SK-N-SH treated with all-trans-retinoic acid at 6 μM for 48 hours (cell line): ENCODE measurements at regions not wholly inside any gene's neighbourhood (a gene's known extent, or its start where the extent isn't known, plus 50 kb on each side); places are given as distances from the start of the nearest gene placed in this dataset.

ENCODE experiments used
- BACH2 ChIP-seq: fragments of 250-450 bp; sonication (Bioruptor Pico); IDR thresholded peaks from 2 replicates; pipeline ENCODE4 v1.9.0; 2021; ENCODE audit warnings: mild to moderate bottlenecking, borderline replicate concordance
- CSDC2 ChIP-seq: fragments of 250-450 bp; sonication (Bioruptor Pico); IDR thresholded peaks from 2 replicates; pipeline ENCODE4 v1.5.0; 2020; ENCODE audit warnings: mild to moderate bottlenecking, moderate library complexity
- ISL1 ChIP-seq: fragments of 250-450 bp; sonication (Bioruptor Pico); IDR thresholded peaks from 2 replicates; pipeline ENCODE4 v2.1.2; 2022; ENCODE audit warnings: mild to moderate bottlenecking, moderate library complexity
- ZFP3 ChIP-seq: fragments of 250-450 bp; sonication (Bioruptor Pico); IDR thresholded peaks from 2 replicates; pipeline ENCODE4 v1.5.0; 2020; ENCODE audit warnings: mild to moderate bottlenecking, moderate library complexity
- ZFP30 ChIP-seq: fragments of 450-650 bp; formaldehyde crosslinking; IDR thresholded peaks from 2 replicates; pipeline ENCODE4 v1.5.0; 2022; ENCODE audit warnings: mild to moderate bottlenecking, moderate library complexity
- ZNF565 ChIP-seq: fragments of 450-650 bp; formaldehyde crosslinking; conservative IDR thresholded peaks from 2 replicates; pipeline ENCODE4 v1.5.0; 2020; ENCODE audit warnings: low read depth, mild to moderate bottlenecking, moderate library complexity
- ZNF70 ChIP-seq: fragments of 450-650 bp; formaldehyde crosslinking; IDR thresholded peaks from 2 replicates; pipeline ENCODE4 v1.5.0; 2020; ENCODE audit warnings: mild to moderate bottlenecking, moderate library complexity
- TF ChIP-seq, protein P1 (sequence below): fragments of 250-450 bp; sonication (Bioruptor Pico); IDR thresholded peaks from 2 replicates; pipeline ENCODE4 v1.5.1; 2020; ENCODE audit warnings: low read depth, mild to moderate bottlenecking, moderate library complexity
- TF ChIP-seq, protein P2 (sequence below): fragments of 250-450 bp; sonication (Bioruptor Pico); IDR thresholded peaks from 2 replicates; pipeline ENCODE4 v1.5.0; 2020; ENCODE audit warnings: mild to moderate bottlenecking, moderate library complexity
- TF ChIP-seq, protein P3 (sequence below): fragments of 250-450 bp; sonication (Bioruptor Pico); IDR thresholded peaks from 2 replicates; pipeline ENCODE4 v1.5.1; 2021; ENCODE audit warnings: mild to moderate bottlenecking, moderate library complexity
- TF ChIP-seq, protein P4 (sequence below): fragments of 250-450 bp; sonication (Bioruptor Pico); IDR thresholded peaks from 2 replicates; pipeline ENCODE4 v1.8.0; 2020; ENCODE audit warnings: mild to moderate bottlenecking, moderate library complexity, borderline replicate concordance

DNA sequence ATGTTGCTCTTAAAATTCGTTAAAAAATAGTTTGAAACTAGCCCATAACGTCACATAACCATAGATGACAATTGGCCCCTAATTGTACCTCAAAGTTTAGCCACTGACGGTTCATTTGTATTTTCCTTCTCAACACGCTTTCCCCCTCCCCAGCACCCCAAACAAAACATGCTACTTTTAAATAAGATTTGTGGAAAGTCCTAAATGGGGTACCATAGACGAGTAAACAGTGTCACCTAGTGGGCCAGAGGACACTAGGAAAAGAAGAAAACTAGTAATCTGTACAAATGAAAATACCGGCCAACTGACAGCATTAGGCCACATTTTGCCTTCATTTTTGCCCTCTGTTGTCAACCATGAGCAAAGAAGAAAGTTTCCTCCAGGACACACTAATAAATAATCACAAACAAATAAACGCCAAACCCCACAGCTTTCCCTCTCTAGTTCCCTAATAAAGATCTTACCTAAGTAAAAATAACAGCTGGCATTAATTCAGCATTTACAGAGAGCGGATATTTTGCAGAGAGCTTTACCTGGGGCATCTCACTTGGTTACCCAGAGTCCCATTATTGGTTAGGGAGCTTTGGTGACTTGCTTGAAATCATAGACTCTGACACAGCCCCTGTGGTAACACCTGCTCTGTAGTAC lies 175.1 kb upstream of the ATP11B start:
- no peak for TF ChIP-seq ISL1 (CRISPR knock-in tag)
- TF ChIP-seq ZFP3 (CRISPR knock-in tag): no peak
- no peak for TF ChIP-seq ZNF70
- TF ChIP-seq BACH2: no peak
- TF ChIP-seq, protein P1, sequence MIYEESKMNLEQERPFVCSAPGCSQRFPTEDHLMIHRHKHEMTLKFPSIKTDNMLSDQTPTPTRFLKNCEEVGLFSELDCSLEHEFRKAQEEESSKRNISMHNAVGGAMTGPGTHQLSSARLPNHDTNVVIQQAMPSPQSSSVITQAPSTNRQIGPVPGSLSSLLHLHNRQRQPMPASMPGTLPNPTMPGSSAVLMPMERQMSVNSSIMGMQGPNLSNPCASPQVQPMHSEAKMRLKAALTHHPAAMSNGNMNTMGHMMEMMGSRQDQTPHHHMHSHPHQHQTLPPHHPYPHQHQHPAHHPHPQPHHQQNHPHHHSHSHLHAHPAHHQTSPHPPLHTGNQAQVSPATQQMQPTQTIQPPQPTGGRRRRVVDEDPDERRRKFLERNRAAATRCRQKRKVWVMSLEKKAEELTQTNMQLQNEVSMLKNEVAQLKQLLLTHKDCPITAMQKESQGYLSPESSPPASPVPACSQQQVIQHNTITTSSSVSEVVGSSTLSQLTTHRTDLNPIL (CRISPR knock-in tag): no peak
- TF ChIP-seq, protein P2, sequence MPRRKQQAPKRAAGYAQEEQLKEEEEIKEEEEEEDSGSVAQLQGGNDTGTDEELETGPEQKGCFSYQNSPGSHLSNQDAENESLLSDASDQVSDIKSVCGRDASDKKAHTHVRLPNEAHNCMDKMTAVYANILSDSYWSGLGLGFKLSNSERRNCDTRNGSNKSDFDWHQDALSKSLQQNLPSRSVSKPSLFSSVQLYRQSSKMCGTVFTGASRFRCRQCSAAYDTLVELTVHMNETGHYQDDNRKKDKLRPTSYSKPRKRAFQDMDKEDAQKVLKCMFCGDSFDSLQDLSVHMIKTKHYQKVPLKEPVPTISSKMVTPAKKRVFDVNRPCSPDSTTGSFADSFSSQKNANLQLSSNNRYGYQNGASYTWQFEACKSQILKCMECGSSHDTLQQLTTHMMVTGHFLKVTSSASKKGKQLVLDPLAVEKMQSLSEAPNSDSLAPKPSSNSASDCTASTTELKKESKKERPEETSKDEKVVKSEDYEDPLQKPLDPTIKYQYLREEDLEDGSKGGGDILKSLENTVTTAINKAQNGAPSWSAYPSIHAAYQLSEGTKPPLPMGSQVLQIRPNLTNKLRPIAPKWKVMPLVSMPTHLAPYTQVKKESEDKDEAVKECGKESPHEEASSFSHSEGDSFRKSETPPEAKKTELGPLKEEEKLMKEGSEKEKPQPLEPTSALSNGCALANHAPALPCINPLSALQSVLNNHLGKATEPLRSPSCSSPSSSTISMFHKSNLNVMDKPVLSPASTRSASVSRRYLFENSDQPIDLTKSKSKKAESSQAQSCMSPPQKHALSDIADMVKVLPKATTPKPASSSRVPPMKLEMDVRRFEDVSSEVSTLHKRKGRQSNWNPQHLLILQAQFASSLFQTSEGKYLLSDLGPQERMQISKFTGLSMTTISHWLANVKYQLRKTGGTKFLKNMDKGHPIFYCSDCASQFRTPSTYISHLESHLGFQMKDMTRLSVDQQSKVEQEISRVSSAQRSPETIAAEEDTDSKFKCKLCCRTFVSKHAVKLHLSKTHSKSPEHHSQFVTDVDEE: no peak
- TF ChIP-seq ZFP30 (CRISPR knock-in tag): no peak
- TF ChIP-seq, protein P3, sequence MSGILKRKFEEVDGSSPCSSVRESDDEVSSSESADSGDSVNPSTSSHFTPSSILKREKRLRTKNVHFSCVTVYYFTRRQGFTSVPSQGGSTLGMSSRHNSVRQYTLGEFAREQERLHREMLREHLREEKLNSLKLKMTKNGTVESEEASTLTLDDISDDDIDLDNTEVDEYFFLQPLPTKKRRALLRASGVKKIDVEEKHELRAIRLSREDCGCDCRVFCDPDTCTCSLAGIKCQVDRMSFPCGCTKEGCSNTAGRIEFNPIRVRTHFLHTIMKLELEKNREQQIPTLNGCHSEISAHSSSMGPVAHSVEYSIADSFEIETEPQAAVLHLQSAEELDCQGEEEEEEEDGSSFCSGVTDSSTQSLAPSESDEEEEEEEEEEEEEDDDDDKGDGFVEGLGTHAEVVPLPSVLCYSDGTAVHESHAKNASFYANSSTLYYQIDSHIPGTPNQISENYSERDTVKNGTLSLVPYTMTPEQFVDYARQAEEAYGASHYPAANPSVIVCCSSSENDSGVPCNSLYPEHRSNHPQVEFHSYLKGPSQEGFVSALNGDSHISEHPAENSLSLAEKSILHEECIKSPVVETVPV (CRISPR knock-in tag): no peak
- no peak for TF ChIP-seq CSDC2
- TF ChIP-seq, protein P4, sequence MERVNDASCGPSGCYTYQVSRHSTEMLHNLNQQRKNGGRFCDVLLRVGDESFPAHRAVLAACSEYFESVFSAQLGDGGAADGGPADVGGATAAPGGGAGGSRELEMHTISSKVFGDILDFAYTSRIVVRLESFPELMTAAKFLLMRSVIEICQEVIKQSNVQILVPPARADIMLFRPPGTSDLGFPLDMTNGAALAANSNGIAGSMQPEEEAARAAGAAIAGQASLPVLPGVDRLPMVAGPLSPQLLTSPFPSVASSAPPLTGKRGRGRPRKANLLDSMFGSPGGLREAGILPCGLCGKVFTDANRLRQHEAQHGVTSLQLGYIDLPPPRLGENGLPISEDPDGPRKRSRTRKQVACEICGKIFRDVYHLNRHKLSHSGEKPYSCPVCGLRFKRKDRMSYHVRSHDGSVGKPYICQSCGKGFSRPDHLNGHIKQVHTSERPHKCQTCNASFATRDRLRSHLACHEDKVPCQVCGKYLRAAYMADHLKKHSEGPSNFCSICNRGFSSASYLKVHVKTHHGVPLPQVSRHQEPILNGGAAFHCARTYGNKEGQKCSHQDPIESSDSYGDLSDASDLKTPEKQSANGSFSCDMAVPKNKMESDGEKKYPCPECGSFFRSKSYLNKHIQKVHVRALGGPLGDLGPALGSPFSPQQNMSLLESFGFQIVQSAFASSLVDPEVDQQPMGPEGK (CRISPR knock-in tag): no peak
- TF ChIP-seq ZNF565 (CRISPR knock-in tag): no peak
